ENCODE measurements at regions not wholly inside any gene's neighbourhood (a gene's known extent, or its start where the extent isn't known, plus 50 kb on each side); places are given as distances from the start of the nearest gene placed in this dataset.

DNA sequence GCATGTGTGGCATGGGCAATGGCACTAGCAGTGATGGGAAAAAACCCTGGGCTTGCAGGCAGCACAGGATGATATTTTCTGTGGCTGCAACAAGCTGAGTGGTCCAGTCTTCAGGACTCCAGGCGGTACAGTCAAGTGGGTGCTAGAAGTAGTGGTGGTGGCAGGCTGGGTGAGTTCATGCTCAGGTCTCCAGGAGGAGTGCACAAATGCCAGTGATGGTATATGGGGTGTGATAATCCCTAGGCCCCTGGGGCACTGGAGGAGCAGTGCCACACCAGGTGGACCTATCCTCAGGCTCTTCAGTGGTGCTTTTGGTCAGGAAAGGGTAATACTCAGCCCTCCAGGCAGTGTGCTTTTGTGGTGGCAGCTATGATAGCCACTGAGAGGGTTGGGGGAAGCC, 496.4 kb downstream of the PRR16 start (continued):
- TF ChIP-seq, protein P1, sequence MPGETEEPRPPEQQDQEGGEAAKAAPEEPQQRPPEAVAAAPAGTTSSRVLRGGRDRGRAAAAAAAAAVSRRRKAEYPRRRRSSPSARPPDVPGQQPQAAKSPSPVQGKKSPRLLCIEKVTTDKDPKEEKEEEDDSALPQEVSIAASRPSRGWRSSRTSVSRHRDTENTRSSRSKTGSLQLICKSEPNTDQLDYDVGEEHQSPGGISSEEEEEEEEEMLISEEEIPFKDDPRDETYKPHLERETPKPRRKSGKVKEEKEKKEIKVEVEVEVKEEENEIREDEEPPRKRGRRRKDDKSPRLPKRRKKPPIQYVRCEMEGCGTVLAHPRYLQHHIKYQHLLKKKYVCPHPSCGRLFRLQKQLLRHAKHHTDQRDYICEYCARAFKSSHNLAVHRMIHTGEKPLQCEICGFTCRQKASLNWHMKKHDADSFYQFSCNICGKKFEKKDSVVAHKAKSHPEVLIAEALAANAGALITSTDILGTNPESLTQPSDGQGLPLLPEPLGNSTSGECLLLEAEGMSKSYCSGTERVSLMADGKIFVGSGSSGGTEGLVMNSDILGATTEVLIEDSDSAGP (CRISPR knock-in tag; IDR thresholded peaks at IDR 0.05): no peak
- TF ChIP-seq, protein P2, sequence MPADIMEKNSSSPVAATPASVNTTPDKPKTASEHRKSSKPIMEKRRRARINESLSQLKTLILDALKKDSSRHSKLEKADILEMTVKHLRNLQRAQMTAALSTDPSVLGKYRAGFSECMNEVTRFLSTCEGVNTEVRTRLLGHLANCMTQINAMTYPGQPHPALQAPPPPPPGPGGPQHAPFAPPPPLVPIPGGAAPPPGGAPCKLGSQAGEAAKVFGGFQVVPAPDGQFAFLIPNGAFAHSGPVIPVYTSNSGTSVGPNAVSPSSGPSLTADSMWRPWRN (IDR thresholded peaks at IDR 0.05; ENCODE audit: low read depth): no peak
- TF ChIP-seq U2AF2 (optimal IDR thresholded peaks at IDR 0.05; ENCODE audit: low read depth, low read length) (no peak), HDAC2 (IDR thresholded peaks at IDR 0.05) (no peak)
- TF ChIP-seq, protein P3, sequence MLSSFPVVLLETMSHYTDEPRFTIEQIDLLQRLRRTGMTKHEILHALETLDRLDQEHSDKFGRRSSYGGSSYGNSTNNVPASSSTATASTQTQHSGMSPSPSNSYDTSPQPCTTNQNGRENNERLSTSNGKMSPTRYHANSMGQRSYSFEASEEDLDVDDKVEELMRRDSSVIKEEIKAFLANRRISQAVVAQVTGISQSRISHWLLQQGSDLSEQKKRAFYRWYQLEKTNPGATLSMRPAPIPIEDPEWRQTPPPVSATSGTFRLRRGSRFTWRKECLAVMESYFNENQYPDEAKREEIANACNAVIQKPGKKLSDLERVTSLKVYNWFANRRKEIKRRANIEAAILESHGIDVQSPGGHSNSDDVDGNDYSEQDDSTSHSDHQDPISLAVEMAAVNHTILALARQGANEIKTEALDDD (IDR thresholded peaks at IDR 0.05): no peak
- TF ChIP-seq, protein P4, sequence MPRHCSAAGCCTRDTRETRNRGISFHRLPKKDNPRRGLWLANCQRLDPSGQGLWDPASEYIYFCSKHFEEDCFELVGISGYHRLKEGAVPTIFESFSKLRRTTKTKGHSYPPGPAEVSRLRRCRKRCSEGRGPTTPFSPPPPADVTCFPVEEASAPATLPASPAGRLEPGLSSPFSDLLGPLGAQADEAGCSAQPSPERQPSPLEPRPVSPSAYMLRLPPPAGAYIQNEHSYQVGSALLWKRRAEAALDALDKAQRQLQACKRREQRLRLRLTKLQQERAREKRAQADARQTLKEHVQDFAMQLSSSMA (CRISPR knock-in tag; IDR thresholded peaks at IDR 0.05): no peak
- TF ChIP-seq, protein P5, sequence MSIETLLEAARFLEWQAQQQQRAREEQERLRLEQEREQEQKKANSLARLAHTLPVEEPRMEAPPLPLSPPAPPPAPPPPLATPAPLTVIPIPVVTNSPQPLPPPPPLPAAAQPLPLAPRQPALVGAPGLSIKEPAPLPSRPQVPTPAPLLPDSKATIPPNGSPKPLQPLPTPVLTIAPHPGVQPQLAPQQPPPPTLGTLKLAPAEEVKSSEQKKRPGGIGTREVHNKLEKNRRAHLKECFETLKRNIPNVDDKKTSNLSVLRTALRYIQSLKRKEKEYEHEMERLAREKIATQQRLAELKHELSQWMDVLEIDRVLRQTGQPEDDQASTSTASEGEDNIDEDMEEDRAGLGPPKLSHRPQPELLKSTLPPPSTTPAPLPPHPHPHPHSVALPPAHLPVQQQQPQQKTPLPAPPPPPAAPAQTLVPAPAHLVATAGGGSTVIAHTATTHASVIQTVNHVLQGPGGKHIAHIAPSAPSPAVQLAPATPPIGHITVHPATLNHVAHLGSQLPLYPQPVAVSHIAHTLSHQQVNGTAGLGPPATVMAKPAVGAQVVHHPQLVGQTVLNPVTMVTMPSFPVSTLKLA (conservative IDR thresholded peaks at IDR 0.05): no peak

Data from K562 (cell line).